ENCODE measurements at regions not wholly inside any gene's neighbourhood (a gene's known extent, or its start where the extent isn't known, plus 50 kb on each side); places are given as distances from the start of the nearest gene placed in this dataset.

GRCh38 chr7:31420948-31421347 is 80.4 kb upstream of the NEUROD6 start:
- Histone ChIP-seq H3K27me3 (no peaks in the 10 kb centered on the region), H3K4me1 (no peaks in the 10 kb centered on the region), H3K4me3 (no peak overlapping the region), H3K9me3 (no peaks in the 10 kb centered on the region), H3K36me3 (no peaks in the 10 kb centered on the region), H3K27ac (no peak overlapping the region)
- TF ChIP-seq EP300 (IDR thresholded peaks at IDR 0.05; ENCODE audit: low read depth): no peak
- TF ChIP-seq CTCF (IDR thresholded peaks at IDR 0.05): no peak
- TF ChIP-seq POLR2AphosphoS5 (IDR thresholded peaks at IDR 0.05): no peak
- no peak for TF ChIP-seq POLR2A (IDR thresholded peaks at IDR 0.05)
- in situ Hi-C loops (cut with MboI; ENCODE audit: low pct_ligation_motif_present in 1 of 4, low pct_unique_long_range_greater_than_20kb in 1 of 4, low sequenced_read_pairs in 3 of 4) (no loop called here), intact Hi-C loops (cut with DNase I; ENCODE audit: low total_unique reads) (no loop called here)
- 87% methylated on average over 1 of the region's 1 CpG; no CpG with 5 or more reads in 1 of the 2 donors for WGBS, 2 donors (ENCODE audit: low coverage in 1 of 2)
- DNase-seq: no peak

GRCh38 chr7:31421607-31422006 is 81.1 kb upstream of the NEUROD6 start:
- Histone ChIP-seq H3K36me3 (no peaks in the 10 kb centered on the region), H3K27ac (no peak overlapping the region), H3K4me1 (no peaks in the 10 kb centered on the region), H3K27me3 (no peaks in the 10 kb centered on the region), H3K4me3 (no peak overlapping the region), H3K9me3 (no peaks in the 10 kb centered on the region)
- intact Hi-C loops (cut with DNase I; ENCODE audit: low total_unique reads) (no loop called here), in situ Hi-C loops (cut with MboI; ENCODE audit: low pct_ligation_motif_present in 1 of 4, low pct_unique_long_range_greater_than_20kb in 1 of 4, low sequenced_read_pairs in 3 of 4) (no loop called here)
- no peak for TF ChIP-seq CTCF (IDR thresholded peaks at IDR 0.05)
- no peak for TF ChIP-seq EP300 (IDR thresholded peaks at IDR 0.05; ENCODE audit: low read depth)
- TF ChIP-seq POLR2AphosphoS5 (IDR thresholded peaks at IDR 0.05): no peak
- TF ChIP-seq POLR2A (IDR thresholded peaks at IDR 0.05): no peak
- DNase-seq: no peak
- 70 to 86% methylated on average over 2 of the region's 2 CpGs for WGBS, 2 donors (ENCODE audit: low coverage in 1 of 2)

GRCh38 chr7:31423994-31424393 is 83.5 kb upstream of the NEUROD6 start:
- TF ChIP-seq CTCF (IDR thresholded peaks at IDR 0.05): no peak
- no peak overlapping the region for H3K27ac ChIP-seq
- DNase-seq: no peak
- H3K9me3 ChIP-seq: no peaks in the 10 kb centered on the region
- no peak overlapping the region for H3K4me3 ChIP-seq
- H3K27me3 ChIP-seq: no peaks in the 10 kb centered on the region
- no peaks in the 10 kb centered on the region for H3K4me1 ChIP-seq
- no peaks in the 10 kb centered on the region for H3K36me3 ChIP-seq
- intact Hi-C loops (cut with DNase I; ENCODE audit: low total_unique reads) (no loop called here), in situ Hi-C loops (cut with MboI; ENCODE audit: low pct_ligation_motif_present in 1 of 4, low pct_unique_long_range_greater_than_20kb in 1 of 4, low sequenced_read_pairs in 3 of 4) (no loop called here)

- in situ Hi-C loops (cut with MboI; ENCODE audit: low pct_ligation_motif_present in 1 of 4, low pct_unique_long_range_greater_than_20kb in 1 of 4, low sequenced_read_pairs in 3 of 4) (loop anchor here in 2 of 4 donors (25.0 kb wide), 1 partner anchor 205 kb away; no protein-coding TSS in a partner anchor), intact Hi-C loops (cut with DNase I; ENCODE audit: low total_unique reads) (no loop called here)
- no peaks in the 10 kb centered on the region for H3K36me3 ChIP-seq
- TF ChIP-seq EP300 (IDR thresholded peaks at IDR 0.05; ENCODE audit: low read depth) (no peak), POLR2AphosphoS5 (IDR thresholded peaks at IDR 0.05) (no peak), POLR2A (IDR thresholded peaks at IDR 0.05) (no peak), CTCF (IDR thresholded peaks at IDR 0.05) (no peak)
- no peaks in the 10 kb centered on the region for H3K27me3 ChIP-seq
- DNase-seq: no peak
- no peaks in the 10 kb centered on the region for H3K9me3 ChIP-seq
- no peak overlapping the region for H3K27ac ChIP-seq
- no peaks in the 10 kb centered on the region for H3K4me1 ChIP-seq
- no peak overlapping the region for H3K4me3 ChIP-seq
Observed at GRCh38 chr7:31432176-31432575, 81.7 kb upstream of the ITPRID1 start.

All from transverse colon (tissue), 4 donors.